Body of pancreas (tissue), 4 donors: ENCODE measurements at regions not wholly inside any gene's neighbourhood (a gene's known extent, or its start where the extent isn't known, plus 50 kb on each side); places are given as distances from the start of the nearest gene placed in this dataset.

Source experiments
- ATAC-seq: fragments of 150-250 bp; one replicate; pipeline ENCODE4 v1.9.1; 2016
- DNase-seq, 4 donors: peaks; one replicate each; pipeline ENCODE4 v3.0.0-alpha.2; 2019
- H3K27ac ChIP-seq, 4 donors: fragments of 200-600 bp; sonication (generic); 1 replicate in 3 of 4; 2 replicates in 1 of 4; pipeline versions ENCODE4 v1.5.1 to v1.6.1; 2016 to 2019; ENCODE audit warnings: mild to moderate bottlenecking in 1 of 4, mixed read lengths in 1 of 4, moderate library complexity in 1 of 4
- H3K27me3 ChIP-seq, 2 donors: fragments of 200-600 bp; sonication (generic); one replicate each; pipeline ENCODE4 v1.6.0; 2016; ENCODE audit warnings: mild to moderate bottlenecking in 1 of 2
- H3K36me3 ChIP-seq, 2 donors: fragments of 200-600 bp; sonication (generic); replicated peaks in 1 of 2; 2 replicates each; pipeline ENCODE4 v1.5.1; 2016; ENCODE audit warnings: low read depth in 2 of 2; ENCODE audit not compliant: insufficient read depth in 1 of 2
- H3K4me1 ChIP-seq: fragments of 200-600 bp; sonication (generic); one replicate; pipeline ENCODE4 v1.6.0; 2016
- H3K4me3 ChIP-seq, 2 donors: fragments of 200-600 bp; sonication (generic); 1 replicate in 1 of 2; 2 replicates in 1 of 2; pipeline ENCODE4 v1.5.1; 2016 to 2019
- H3K9me3 ChIP-seq, 3 donors: fragments of 200-600 bp; sonication (generic); 1 replicate in 2 of 3; 2 replicates in 1 of 3; pipeline ENCODE4 v1.5.1; 2016
- CTCF ChIP-seq, 7 experiments: fragments of 450-650 bp in 4 of 7; fragments of 200-600 bp in 3 of 7; sonication (generic) in 3 of 7; IDR thresholded peaks; one replicate each; pipeline ENCODE4 v1.5.1; 2016 to 2019; ENCODE audit warnings: antibody characterized with exemption in 7 of 7
- POLR2A ChIP-seq, 3 donors: fragments of 450-650 bp; IDR thresholded peaks; one replicate each; pipeline ENCODE4 v1.6.1; 2016; ENCODE audit warnings: antibody characterized with exemption in 3 of 3, mild to moderate bottlenecking in 2 of 3
- WGBS, 2 donors: methylation state at CpG; one replicate each; pipeline ENCODE4 v1.1.5; 2017; 5-methylcytosine and 5-hydroxymethylcytosine counted together
- intact Hi-C: fragments of 100-400 bp; cut with DNase I; formaldehyde crosslinking; loops from one replicate; pipeline ENCODE4 v1.15.1; 2023

GRCh38 chr2:136175868-136176267 lies 57.9 kb upstream of the CXCR4 start:
- Histone ChIP-seq H3K9me3 (no peaks in the 10 kb centered on the region), H3K27ac (no peak overlapping the region), H3K4me3 (no peak overlapping the region), H3K36me3 (no peaks in the 10 kb centered on the region), H3K27me3 (no peaks in the 10 kb centered on the region), H3K4me1 (no peaks in the 10 kb centered on the region)
- DNase-seq = no peak
- no peak for ATAC-seq
- intact Hi-C loops = no loop called here
- TF ChIP-seq CTCF (IDR thresholded peaks at IDR 0.05) (no peak), POLR2A (IDR thresholded peaks at IDR 0.05) (no peak)

GRCh38 chr2:136175466-136175865 lies 57.5 kb upstream of the CXCR4 start:
- Histone ChIP-seq H3K27me3 (no peaks in the 10 kb centered on the region), H3K27ac (no peak overlapping the region), H3K4me1 (no peaks in the 10 kb centered on the region), H3K9me3 (no peaks in the 10 kb centered on the region), H3K4me3 (no peak overlapping the region), H3K36me3 (no peaks in the 10 kb centered on the region)
- intact Hi-C loops = no loop called here
- TF ChIP-seq CTCF (IDR thresholded peaks at IDR 0.05) = no peak
- no peak for TF ChIP-seq POLR2A (IDR thresholded peaks at IDR 0.05)
- 87 to 95% methylated on average over 4 to 5 of the region's 5 CpGs for WGBS, 2 donors
- DNase-seq (no peak), ATAC-seq (no peak)

GRCh38 chr2:136173126-136173525 lies 55.2 kb upstream of the CXCR4 start:
- H3K4me3 ChIP-seq = no peak overlapping the region
- no peaks in the 10 kb centered on the region for H3K4me1 ChIP-seq
- H3K9me3 ChIP-seq = no peaks in the 10 kb centered on the region
- no peaks in the 10 kb centered on the region for H3K27me3 ChIP-seq
- H3K36me3 ChIP-seq = no peaks in the 10 kb centered on the region
- DNase-seq (no peak), ATAC-seq (no peak)
- TF ChIP-seq CTCF (IDR thresholded peaks at IDR 0.05) (no peak), POLR2A (IDR thresholded peaks at IDR 0.05) (no peak)
- no peak overlapping the region for H3K27ac ChIP-seq
- intact Hi-C loops = no loop called here
- WGBS, 2 donors = 85 to 100% methylated on average over 1 of the region's 1 CpG

- no peaks in the 10 kb centered on the region for H3K4me1 ChIP-seq
- TF ChIP-seq POLR2A (IDR thresholded peaks at IDR 0.05) (no peak), CTCF (IDR thresholded peaks at IDR 0.05) (no peak)
- no peaks in the 10 kb centered on the region for H3K27me3 ChIP-seq
- DNase-seq (no peak), ATAC-seq (no peak)
- no peaks in the 10 kb centered on the region for H3K9me3 ChIP-seq
- 74 to 88% methylated on average over 4 of the region's 4 CpGs for WGBS, 2 donors
- intact Hi-C loops = no loop called here
- H3K27ac ChIP-seq = no peak overlapping the region
- H3K36me3 ChIP-seq = no peaks in the 10 kb centered on the region
- H3K4me3 ChIP-seq = no peak overlapping the region
Measured at GRCh38 chr2:136171223-136171622, 53.3 kb upstream of the CXCR4 start.

GRCh38 chr2:136168720-136169119 lies 50.8 kb upstream of the CXCR4 start:
- DNase-seq (no peak), ATAC-seq (no peak)
- Histone ChIP-seq H3K4me1 (no peaks in the 10 kb centered on the region), H3K27ac (no peak overlapping the region), H3K36me3 (no peaks in the 10 kb centered on the region), H3K27me3 (no peaks in the 10 kb centered on the region), H3K4me3 (no peak overlapping the region), H3K9me3 (no peaks in the 10 kb centered on the region)
- 42 to 55% methylated on average over 5 of the region's 5 CpGs for WGBS, 2 donors
- TF ChIP-seq CTCF (IDR thresholded peaks at IDR 0.05) = no peak
- TF ChIP-seq POLR2A (IDR thresholded peaks at IDR 0.05) = no peak
- intact Hi-C loops = no loop called here
